Sigmoid colon (tissue), 6 donors: ENCODE measurements at regions not wholly inside any gene's neighbourhood (a gene's known extent, or its start where the extent isn't known, plus 50 kb on each side); places are given as distances from the start of the nearest gene placed in this dataset.

Experiments used
- DNase-seq: peaks from one replicate; pipeline ENCODE4 v3.0.0-alpha.2; 2019
- H3K27ac ChIP-seq, 4 donors: fragments of 200-600 bp; sonication (generic); one replicate each; pipeline ENCODE4 v1.5.1; 2016 to 2019; ENCODE audit warnings: mild to moderate bottlenecking in 1 of 4
- H3K27me3 ChIP-seq, 3 donors: fragments of 200-600 bp; sonication (generic); one replicate each; pipeline ENCODE4 v1.5.1; 2019; ENCODE audit warnings: mild to moderate bottlenecking in 1 of 3
- H3K36me3 ChIP-seq, 4 donors: fragments of 200-600 bp; sonication (generic); one replicate each; pipeline ENCODE4 v1.5.1; 2016 to 2019
- H3K4me1 ChIP-seq, 4 donors: fragments of 200-600 bp; sonication (generic); one replicate each; pipeline ENCODE4 v1.5.1; 2017 to 2019
- H3K4me3 ChIP-seq, 4 donors: fragments of 200-600 bp; sonication (generic); one replicate each; pipeline ENCODE4 v1.5.1; 2017 to 2019; ENCODE audit warnings: mild to moderate bottlenecking in 2 of 4, moderate library complexity in 1 of 4
- H3K9me3 ChIP-seq, 4 donors: fragments of 200-600 bp in 3 of 4; sonication (generic) in 3 of 4; one replicate each; pipeline versions ENCODE4 v1.5.1 to v1.6.1; 2013 to 2019
- CTCF ChIP-seq, 4 experiments: fragments of 450-650 bp in 3 of 4; fragments of 200-600 bp in 1 of 4; IDR thresholded peaks; one replicate each; pipeline ENCODE4 v1.5.1; 2016 to 2019; ENCODE audit warnings: antibody characterized with exemption in 4 of 4, mild to moderate bottlenecking in 3 of 4, moderate library complexity in 2 of 4
- EP300 ChIP-seq, 4 donors: sonication (generic); formaldehyde crosslinking; IDR thresholded peaks; one replicate each; pipeline ENCODE4 v1.6.1; 2017; ENCODE audit warnings: antibody characterized with exemption in 4 of 4
- POLR2A ChIP-seq, 2 donors: fragments of 450-650 bp; IDR thresholded peaks; one replicate each; pipeline ENCODE4 v1.6.1; 2016; ENCODE audit warnings: antibody characterized with exemption in 2 of 2, mild to moderate bottlenecking in 2 of 2, moderate library complexity in 2 of 2
- POLR2AphosphoS5 ChIP-seq, 4 donors: sonication (generic); formaldehyde crosslinking; IDR thresholded peaks; one replicate each; pipeline ENCODE4 v1.6.1; 2017; ENCODE audit warnings: antibody characterized with exemption in 4 of 4
- WGBS, 2 donors: extraction: QIAGEN DNeasy Blood & Tissue Kit; methylation state at CpG; one replicate each; pipeline ENCODE4 v1.1.7; 2013; 5-methylcytosine and 5-hydroxymethylcytosine counted together
- intact Hi-C: fragments of 100-400 bp; cut with DNase I; formaldehyde crosslinking; loops from one replicate; pipeline ENCODE4 v1.15.1; 2023
- donor health status: healthy with polysubstance abuse.
- donor health status: healthy.

- no peaks in the 10 kb centered on the region for H3K9me3 ChIP-seq
- intact Hi-C loops = no loop called here
- H3K4me1 ChIP-seq = no peaks in the 10 kb centered on the region
- no peak overlapping the region for H3K27ac ChIP-seq
- no peak for DNase-seq
- H3K27me3 ChIP-seq = no peaks in the 10 kb centered on the region
- TF ChIP-seq POLR2AphosphoS5 (IDR thresholded peaks at IDR 0.05) (no peak), CTCF (IDR thresholded peaks at IDR 0.05) (no peak), EP300 (IDR thresholded peaks at IDR 0.05) (no peak), POLR2A (IDR thresholded peaks at IDR 0.05) (no peak)
- no peaks in the 10 kb centered on the region for H3K36me3 ChIP-seq
- H3K4me3 ChIP-seq = no peak overlapping the region
Measured at GRCh38 chr7:126140858-126141466, 1111.8 kb downstream of the GRM8 start.

- WGBS, 2 donors = 9 to 49% methylated on average over 1 of the region's 1 CpG
- no peak for DNase-seq
- H3K9me3 ChIP-seq = no peaks in the 10 kb centered on the region
- H3K36me3 ChIP-seq = no peaks in the 10 kb centered on the region
- TF ChIP-seq CTCF (IDR thresholded peaks at IDR 0.05) (no peak), POLR2AphosphoS5 (IDR thresholded peaks at IDR 0.05) (no peak), POLR2A (IDR thresholded peaks at IDR 0.05) (no peak), EP300 (IDR thresholded peaks at IDR 0.05) (no peak)
- no peak overlapping the region for H3K27ac ChIP-seq
- H3K4me3 ChIP-seq = no peak overlapping the region
- H3K4me1 ChIP-seq = no peaks in the 10 kb centered on the region
- no peaks in the 10 kb centered on the region for H3K27me3 ChIP-seq
- intact Hi-C loops = no loop called here
Measured at GRCh38 chr7:126119981-126120380, 1132.8 kb downstream of the GRM8 start.

GRCh38 chr7:126103582-126103981 is 1149.2 kb downstream of the GRM8 start:
- WGBS, 2 donors = 54 to 60% methylated on average over 1 of the region's 1 CpG

GRCh38 chr7:126083014-126083413 is 1153.4 kb upstream of the POT1 start:
- Histone ChIP-seq H3K27me3 (no peaks in the 10 kb centered on the region), H3K4me1 (no peaks in the 10 kb centered on the region), H3K36me3 (no peaks in the 10 kb centered on the region), H3K27ac (no peak overlapping the region), H3K4me3 (no peak overlapping the region), H3K9me3 (peaks cover 0 to 1% (median 0%) of the 10 kb centered on the region in 4 donors)
- intact Hi-C loops = no loop called here
- TF ChIP-seq POLR2AphosphoS5 (IDR thresholded peaks at IDR 0.05) (no peak), CTCF (IDR thresholded peaks at IDR 0.05) (no peak), POLR2A (IDR thresholded peaks at IDR 0.05) (no peak), EP300 (IDR thresholded peaks at IDR 0.05) (no peak)
- DNase-seq = no peak

More at GRCh38 chr7:126103582-126103981, 1149.2 kb downstream of the GRM8 start:
- TF ChIP-seq CTCF (IDR thresholded peaks at IDR 0.05) = no peak
- TF ChIP-seq POLR2AphosphoS5 (IDR thresholded peaks at IDR 0.05) = no peak
- no peak for TF ChIP-seq POLR2A (IDR thresholded peaks at IDR 0.05)
- TF ChIP-seq EP300 (IDR thresholded peaks at IDR 0.05) = no peak
- no peak overlapping the region for H3K4me3 ChIP-seq
- H3K27ac ChIP-seq = no peak overlapping the region
- no peaks in the 10 kb centered on the region for H3K4me1 ChIP-seq
- H3K9me3 ChIP-seq = no peaks in the 10 kb centered on the region
- no peak for DNase-seq
- no peaks in the 10 kb centered on the region for H3K36me3 ChIP-seq
- no peaks in the 10 kb centered on the region for H3K27me3 ChIP-seq
- intact Hi-C loops = no loop called here

GRCh38 chr7:126079581-126079980 is 1150.0 kb upstream of the POT1 start:
- Histone ChIP-seq H3K4me3 (no peak overlapping the region), H3K4me1 (no peaks in the 10 kb centered on the region), H3K9me3 (no peaks in the 10 kb centered on the region), H3K27me3 (no peaks in the 10 kb centered on the region), H3K27ac (no peak overlapping the region), H3K36me3 (no peaks in the 10 kb centered on the region)
- no peak for DNase-seq
- intact Hi-C loops = no loop called here
- TF ChIP-seq POLR2A (IDR thresholded peaks at IDR 0.05) = no peak
